OCI-LY3 (cell line): ENCODE measurements at regions not wholly inside any gene's neighbourhood (a gene's known extent, or its start where the extent isn't known, plus 50 kb on each side); places are given as distances from the start of the nearest gene placed in this dataset.

Source experiments
- H2AFZ ChIP-seq: fragments of 200-600, 300-600 bp; shearing (Covaris generic); 2 replicates; pipeline ENCODE4 v1.6.0; 2014; ENCODE audit warnings: antibody characterized with exemption, low read depth, low read length
- H3K27ac ChIP-seq: fragments of 200-600, 300-600 bp; sonication (generic); 2 replicates; pipeline ENCODE4 v1.5.1; 2014; ENCODE audit warnings: mild to moderate bottlenecking, low read length, moderate library complexity, mixed read lengths
- H3K27me3 ChIP-seq: fragments of 200-600, 300-600 bp; sonication (generic); 2 replicates; pipeline ENCODE4 v1.6.1; 2014; ENCODE audit warnings: low read depth, low read length, mixed read lengths
- H3K36me3 ChIP-seq: fragments of 200-600, 300-600 bp; sonication (generic); replicated peaks from 2 replicates; pipeline ENCODE3; 2014; ENCODE audit warnings: low read depth, low read length, mixed read lengths
- H3K4me1 ChIP-seq: fragments of 300-600, 200-600 bp; sonication (generic); 2 replicates; pipeline ENCODE4 v1.6.1; 2014; ENCODE audit warnings: low read length, mixed read lengths
- H3K4me2 ChIP-seq: fragments of 200-600, 300-600 bp; sonication (generic); 2 replicates; pipeline ENCODE4 v1.6.1; 2014; ENCODE audit warnings: low read length, mixed read lengths
- H3K4me3 ChIP-seq: fragments of 300-600, 200-600 bp; sonication (generic); 2 replicates; pipeline ENCODE4 v1.5.1; 2014; ENCODE audit warnings: antibody characterized with exemption, mild to moderate bottlenecking, low read length, moderate library complexity
- H3K79me2 ChIP-seq: fragments of 300-600, 200-600 bp; shearing (Covaris generic); 2 replicates; pipeline ENCODE4 v1.6.1; 2014; ENCODE audit warnings: mild to moderate bottlenecking, low read length, mixed read lengths
- H3K9ac ChIP-seq: fragments of 300-600, 200-600 bp; shearing (Covaris generic); 2 replicates; pipeline ENCODE4 v1.6.0; 2014; ENCODE audit warnings: mild to moderate bottlenecking, low read length, moderate library complexity
- H3K9me3 ChIP-seq: fragments of 200-600, 300-600 bp; shearing (Covaris generic); 2 replicates; pipeline ENCODE4 v1.6.1; 2014; ENCODE audit warnings: low read length, mixed read lengths; ENCODE audit not compliant: insufficient read depth
- H4K20me1 ChIP-seq: fragments of 200-600, 300-600 bp; sonication (generic); 2 replicates; pipeline ENCODE4 v1.6.1; 2016; ENCODE audit warnings: low read length, mixed read lengths; ENCODE audit not compliant: insufficient read depth
- CTCF ChIP-seq: fragments of 200-600, 300-600 bp; sonication (generic); IDR thresholded peaks from 2 replicates; pipeline ENCODE4 v1.5.1; 2014; ENCODE audit warnings: antibody characterized with exemption, low read length, low read depth
- EZH2phosphoT487 ChIP-seq: fragments of 200-600 bp; shearing (Covaris generic); IDR thresholded peaks from 2 replicates; pipeline ENCODE4 v1.6.1; 2018; ENCODE audit warnings: antibody characterized with exemption, mixed run types, low read depth

DNA sequence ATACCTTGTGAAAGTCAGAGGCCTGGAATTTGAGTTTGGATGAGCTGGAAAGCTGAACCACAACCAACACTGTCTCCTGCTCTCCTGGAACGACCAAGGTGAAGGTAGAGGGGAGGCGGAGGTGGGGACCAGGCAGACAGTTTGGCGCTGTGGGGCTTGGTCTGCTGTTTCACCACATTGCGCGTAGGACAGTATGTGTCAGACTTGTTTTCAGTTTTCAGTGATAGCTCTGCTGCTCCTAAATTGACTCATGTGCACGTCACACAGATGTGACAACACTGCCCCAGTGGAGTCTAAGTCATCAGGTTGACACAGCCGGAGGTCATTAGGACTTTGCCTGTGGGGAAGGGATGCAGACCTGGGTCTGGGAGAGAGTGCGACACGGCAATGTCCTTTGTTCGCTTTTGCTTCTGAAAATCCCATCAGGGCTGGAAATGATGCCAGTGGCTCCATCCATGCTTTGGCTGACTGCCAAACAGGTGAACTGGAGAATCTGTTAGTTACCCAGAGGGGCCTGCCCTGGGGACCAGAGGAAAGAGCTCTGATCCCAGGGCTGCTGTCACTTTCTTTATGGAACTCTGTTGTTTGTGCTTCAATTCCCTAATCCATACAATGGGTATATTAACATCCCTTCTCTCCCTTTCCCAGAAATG is 255.5 kb downstream of the CDC5L start:
- H3K79me2 ChIP-seq: no peaks in the 10 kb centered on the region
- no peaks in the 10 kb centered on the region for H3K36me3 ChIP-seq
- peaks cover 22% of the 10 kb centered on the region for H3K4me1 ChIP-seq
- peak overlapping the region; percentile 63 for H3K27ac ChIP-seq
- H3K4me2 ChIP-seq: peak overlapping the region; percentile 89
- TF ChIP-seq CTCF (no peak), EZH2phosphoT487 (no peak)
- H4K20me1 ChIP-seq: no peaks in the 10 kb centered on the region
- no peak overlapping the region for H2AFZ ChIP-seq
- peak overlapping the region; percentile 48 for H3K9ac ChIP-seq
- H3K9me3 ChIP-seq: no peaks in the 10 kb centered on the region
- peak overlapping the region; percentile 68 for H3K4me3 ChIP-seq
- peaks cover 3% of the 10 kb centered on the region; the same call in 1 of the 2 replicates for H3K27me3 ChIP-seq

DNA sequence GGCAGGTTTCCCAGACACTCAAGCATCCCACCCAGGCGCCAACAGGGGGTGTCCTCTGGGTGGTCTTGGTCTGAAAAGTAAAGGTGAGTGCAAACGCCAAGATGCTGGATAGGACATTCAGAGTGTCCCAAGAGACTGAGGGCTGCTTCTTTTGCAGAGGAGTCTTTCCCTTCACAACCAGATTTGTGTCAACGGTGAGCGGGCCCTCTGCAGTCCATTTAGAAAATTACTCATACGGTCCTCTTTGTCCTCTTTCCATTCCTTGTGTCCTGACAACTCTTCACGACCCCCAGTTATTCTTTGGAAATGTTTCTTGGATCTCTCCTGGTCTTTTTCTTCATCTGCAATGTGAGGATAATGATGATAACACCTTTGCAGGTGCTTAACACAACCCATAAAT is 257.8 kb downstream of the CDC5L start:
- H2AFZ ChIP-seq: no peak overlapping the region
- no peaks in the 10 kb centered on the region for H3K36me3 ChIP-seq
- no peak overlapping the region for H3K9ac ChIP-seq
- no peak overlapping the region for H3K27ac ChIP-seq
- peaks cover 31% of the 10 kb centered on the region for H3K4me1 ChIP-seq
- H4K20me1 ChIP-seq: no peaks in the 10 kb centered on the region
- H3K4me2 ChIP-seq: no peak overlapping the region
- H3K79me2 ChIP-seq: no peaks in the 10 kb centered on the region
- H3K9me3 ChIP-seq: no peaks in the 10 kb centered on the region
- H3K27me3 ChIP-seq: peaks cover 3% of the 10 kb centered on the region; the same call in 1 of the 2 replicates
- TF ChIP-seq EZH2phosphoT487: no peak
- peak; percentile 43 for TF ChIP-seq CTCF
- no peak overlapping the region for H3K4me3 ChIP-seq

GRCh38 chr6:44646355-44646754 is 258.8 kb downstream of the CDC5L start:
- H3K79me2 ChIP-seq: no peaks in the 10 kb centered on the region
- no peak overlapping the region for H2AFZ ChIP-seq
- H3K4me3 ChIP-seq: no peak overlapping the region
- H3K27me3 ChIP-seq: peaks cover 3% of the 10 kb centered on the region; the same call in 1 of the 2 replicates
- H3K9ac ChIP-seq: no peak overlapping the region
- peaks cover 31% of the 10 kb centered on the region for H3K4me1 ChIP-seq
- TF ChIP-seq CTCF (no peak), EZH2phosphoT487 (no peak)
- H4K20me1 ChIP-seq: no peaks in the 10 kb centered on the region
- no peak overlapping the region for H3K4me2 ChIP-seq
- H3K36me3 ChIP-seq: no peaks in the 10 kb centered on the region
- H3K27ac ChIP-seq: no peak overlapping the region
- no peaks in the 10 kb centered on the region for H3K9me3 ChIP-seq

DNA sequence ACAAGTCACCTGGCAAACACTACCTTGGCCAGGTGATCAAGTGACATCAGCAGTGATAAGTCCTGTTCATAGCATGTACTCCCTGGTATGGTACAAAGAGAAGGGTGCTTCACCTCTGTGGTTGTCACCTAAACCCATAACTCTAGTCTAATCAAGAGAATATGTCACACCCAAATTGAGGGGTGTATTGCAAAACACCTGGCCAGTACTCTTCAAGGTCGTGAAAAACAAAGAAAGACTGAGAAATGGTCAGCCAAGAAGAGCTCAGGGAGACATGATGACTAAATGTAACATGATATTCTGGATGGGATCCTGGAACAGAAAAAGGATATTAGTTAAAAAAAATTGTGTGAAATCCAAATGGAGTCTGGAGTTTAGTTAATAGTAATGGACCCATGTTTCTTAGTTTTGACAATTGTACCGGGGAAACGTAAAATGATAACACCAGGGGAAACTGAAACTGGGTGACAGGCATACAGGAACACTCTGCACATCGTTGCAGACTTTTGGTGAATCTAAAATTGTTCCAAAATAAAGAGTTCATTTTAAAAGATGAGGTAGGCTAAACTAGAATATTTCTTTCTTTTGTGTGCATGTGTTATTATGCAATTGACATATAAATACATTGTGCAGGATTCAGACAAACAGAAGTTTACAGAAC is 262.0 kb downstream of the CDC5L start:
- Histone ChIP-seq H3K27me3 (peaks cover 9% of the 10 kb centered on the region), H3K9me3 (no peaks in the 10 kb centered on the region), H3K4me2 (peak overlapping the region; percentile 34), H2AFZ (peak overlapping the region; percentile 3; the same call in 1 of the 2 replicates), H3K9ac (no peak overlapping the region), H3K4me3 (peak overlapping the region; percentile 7; the same call in 1 of the 2 replicates), H3K36me3 (no peaks in the 10 kb centered on the region), H3K27ac (no peak overlapping the region), H4K20me1 (no peaks in the 10 kb centered on the region), H3K79me2 (no peaks in the 10 kb centered on the region), H3K4me1 (peaks cover 16% of the 10 kb centered on the region)
- TF ChIP-seq CTCF (no peak), EZH2phosphoT487 (no peak)
